Endothelial cell of hepatic sinusoid (primary cell): ENCODE measurements at regions not wholly inside any gene's neighbourhood (a gene's known extent, or its start where the extent isn't known, plus 50 kb on each side); places are given as distances from the start of the nearest gene placed in this dataset.
"Not testable (repeated sequence)": the region's sequence is repeated elsewhere in the genome, so short reads cannot be mapped to it uniquely, and the experiment has no call there.

Experiments used
- in situ Hi-C: cut with HindIII; loops from 2 replicates; pipeline ENCODE4 v1.10.0; 2017; ENCODE audit warnings: low sequenced_read_pairs

DNA sequence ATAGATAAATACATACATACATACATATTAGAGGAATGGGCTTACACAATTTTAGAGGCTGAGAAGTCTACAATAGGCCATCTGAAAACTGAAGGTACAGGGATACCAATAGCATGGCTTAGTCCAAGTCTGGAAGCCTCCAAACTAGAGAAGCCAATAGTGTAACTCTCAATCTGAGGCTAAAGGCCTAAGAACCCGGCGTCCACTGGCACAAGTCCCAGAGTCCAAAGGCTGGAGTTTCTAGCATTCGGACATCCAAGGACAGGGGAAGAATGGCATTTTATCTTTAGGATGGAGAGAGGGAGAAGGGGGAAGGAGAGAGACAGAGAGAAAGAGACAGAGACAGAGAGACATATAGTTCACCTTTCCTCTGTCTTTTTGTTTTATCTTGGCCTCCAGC is 63.7 kb upstream of the SYT4 start:
- in situ Hi-C loops, result no loop called here

DNA sequence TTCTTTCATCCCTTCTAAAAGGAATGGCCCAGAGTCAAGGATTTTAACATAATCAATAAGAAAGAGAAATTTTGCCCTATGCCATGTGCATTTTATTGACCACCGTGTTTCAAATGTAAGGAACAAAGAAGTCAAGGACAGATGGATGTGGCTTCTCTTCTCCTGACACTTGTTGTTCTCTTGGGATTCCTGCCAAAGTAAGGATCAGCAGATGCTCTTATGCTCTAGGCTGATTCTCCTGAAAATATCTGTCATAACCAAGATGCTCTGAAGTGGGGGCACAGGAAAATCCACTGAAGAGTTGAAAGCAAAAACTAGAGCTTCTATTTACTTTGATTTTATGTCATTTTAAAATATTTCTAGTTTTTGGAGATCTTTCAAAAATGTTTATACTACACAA is 72.9 kb upstream of the SYT4 start:
- in situ Hi-C loops, result no loop called here

DNA sequence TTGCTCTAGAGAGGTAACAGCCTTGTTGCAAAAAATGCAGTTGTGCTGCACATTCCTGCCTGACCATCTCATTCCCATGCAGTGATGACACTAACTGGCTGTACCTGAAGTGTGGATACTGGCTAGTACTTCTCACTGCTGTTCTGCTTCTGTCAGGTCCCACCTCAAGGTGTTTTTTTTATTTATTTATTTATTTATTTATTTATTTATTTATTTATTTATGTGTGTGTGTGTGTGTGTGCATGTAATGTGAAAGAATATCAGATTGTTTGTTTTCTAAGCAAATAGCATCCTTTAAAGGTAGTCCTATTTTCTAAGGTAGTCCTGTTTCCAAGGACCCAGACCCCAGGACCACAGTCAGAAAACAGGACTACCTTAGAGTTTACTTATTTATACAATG is 87.2 kb upstream of the SYT4 start:
- in situ Hi-C loops, result no loop called here

DNA sequence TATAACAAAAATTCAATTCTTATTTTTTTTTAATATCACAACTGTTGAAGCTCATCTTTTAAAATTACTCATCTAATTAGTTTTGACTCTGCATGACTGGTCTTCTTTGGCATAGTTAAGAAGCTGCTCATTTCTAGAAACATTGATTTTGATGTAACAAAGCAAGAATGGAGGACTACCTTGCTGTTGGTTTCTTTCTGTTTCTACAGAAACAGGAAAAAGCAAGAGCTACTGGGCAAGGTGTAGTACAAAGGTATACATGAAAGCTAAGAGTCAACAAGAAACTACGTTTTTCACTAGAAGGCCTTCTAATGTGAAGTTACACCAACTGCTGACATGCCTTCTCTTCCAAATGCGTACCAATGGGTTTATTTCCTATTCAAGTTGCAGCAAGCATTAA is 90.6 kb upstream of the SYT4 start:
- in situ Hi-C loops, result no loop called here

DNA sequence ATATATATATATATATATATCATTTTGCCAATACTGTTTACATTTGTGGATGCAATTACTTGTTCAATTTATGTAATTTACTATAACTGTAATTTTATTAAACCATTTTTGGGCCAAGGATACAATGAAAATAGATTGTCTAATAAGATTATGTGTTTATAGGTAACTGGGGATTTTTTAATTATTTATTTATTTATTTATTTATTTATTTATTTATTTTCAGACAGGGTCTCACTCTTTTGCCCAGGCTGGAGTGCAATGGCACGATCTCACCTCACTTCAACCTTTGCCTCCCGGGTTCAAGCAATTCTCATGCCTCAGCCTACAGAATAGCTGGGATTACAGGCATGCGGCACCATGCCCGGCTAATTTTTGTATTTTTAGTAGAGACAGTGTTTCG is 92.0 kb upstream of the SYT4 start:
- in situ Hi-C loops, result not testable (repeated sequence)

DNA sequence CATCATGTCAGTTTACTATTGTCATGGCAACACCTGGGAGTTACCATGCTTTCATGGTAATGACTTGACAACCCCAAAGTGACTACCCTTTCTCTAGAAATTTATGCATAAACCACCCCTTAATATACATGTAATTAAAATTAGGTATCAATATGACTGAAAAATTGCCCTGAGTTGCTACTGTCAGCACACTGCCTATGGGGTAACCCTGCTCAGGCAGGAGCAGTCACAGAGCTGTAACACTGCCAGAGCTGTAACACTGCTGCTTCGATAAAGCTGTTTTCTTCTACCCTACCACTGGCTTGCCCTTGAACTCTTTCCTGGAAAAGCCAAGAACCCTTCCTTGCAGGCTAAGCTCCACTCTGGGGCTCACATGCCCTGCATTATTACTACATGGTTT is 95.5 kb upstream of the SYT4 start:
- in situ Hi-C loops, result no loop called here

DNA sequence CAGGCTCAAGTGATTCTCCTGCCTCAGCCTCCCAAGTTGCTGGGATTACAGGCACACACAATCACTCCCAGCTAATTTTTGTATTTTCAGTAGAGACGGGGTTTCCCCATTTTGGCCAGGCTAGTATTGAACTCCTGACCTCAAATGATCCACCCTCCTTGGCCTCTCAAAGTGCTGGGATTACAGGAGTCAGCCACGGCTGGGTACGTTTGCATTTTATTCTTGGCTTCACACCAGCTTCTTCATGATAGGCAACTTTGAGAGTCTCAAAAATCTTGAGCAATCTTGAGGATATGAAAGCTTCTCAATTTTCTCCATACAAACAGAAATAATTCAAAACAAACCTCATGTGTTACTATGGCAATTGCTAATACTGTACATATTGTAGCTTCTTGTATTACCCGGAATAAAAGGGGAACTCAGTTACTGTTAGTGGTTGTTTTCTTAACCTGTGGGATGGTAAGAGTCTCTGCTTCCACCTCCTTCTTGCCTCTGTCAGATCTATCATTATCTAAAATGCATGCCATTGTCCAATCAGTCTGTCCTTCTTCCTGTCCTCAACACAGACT is 102.9 kb upstream of the SYT4 start:
- in situ Hi-C loops, result no loop called here

DNA sequence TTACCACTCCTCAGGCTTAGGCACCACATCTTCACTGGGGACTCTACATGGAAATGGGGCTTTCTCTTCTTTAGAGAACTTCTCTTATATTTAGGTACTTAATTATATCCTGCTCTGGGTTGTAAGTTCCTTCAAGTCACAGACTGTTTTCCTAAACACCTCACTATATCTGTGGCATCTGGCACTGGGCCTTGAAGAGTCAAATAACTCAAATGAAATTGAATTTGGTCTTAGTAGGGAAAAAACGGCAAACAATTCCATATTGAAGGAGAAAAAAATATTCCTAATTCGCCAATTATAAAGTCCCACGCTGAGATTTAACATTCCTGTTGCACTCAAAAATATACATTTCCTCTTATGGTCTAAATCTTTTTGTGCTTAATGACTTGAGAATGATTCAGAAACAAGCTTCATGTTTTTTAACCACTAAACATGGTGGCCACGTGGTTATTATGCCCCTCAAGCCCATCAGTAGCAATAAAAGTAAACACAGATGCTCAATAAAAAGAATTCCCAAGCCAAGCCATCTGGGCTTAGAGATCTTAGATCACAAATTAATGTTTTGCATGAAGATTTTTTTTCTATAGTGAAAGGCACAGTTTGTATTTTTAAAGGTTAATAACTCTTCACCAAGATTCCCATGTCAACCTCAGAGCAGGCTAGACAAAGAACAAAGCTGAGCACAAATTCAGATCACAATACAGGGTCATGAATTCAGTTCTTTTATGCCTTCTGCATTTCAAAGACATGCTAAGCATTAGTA is 105.5 kb upstream of the SYT4 start:
- in situ Hi-C loops, result no loop called here

DNA sequence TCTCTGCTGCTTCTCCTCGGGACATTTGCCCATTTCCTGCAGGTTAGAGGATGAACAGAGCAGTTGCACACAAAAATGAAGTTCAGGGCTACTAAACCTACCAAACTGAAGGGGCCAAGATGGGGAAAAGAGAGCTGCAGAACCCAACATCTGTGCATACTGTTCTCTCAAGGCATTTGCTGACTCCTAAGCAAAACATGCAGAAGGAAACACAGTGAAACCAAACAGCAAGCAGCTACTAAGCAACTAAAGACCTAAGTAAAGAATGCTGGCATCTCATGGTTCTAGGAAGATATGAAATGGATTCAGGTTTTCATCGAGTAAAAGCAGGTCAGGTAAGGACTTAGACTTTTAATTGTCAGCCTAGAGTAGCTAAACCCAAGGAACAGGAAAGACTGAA is 111.9 kb upstream of the SYT4 start:
- in situ Hi-C loops, result no loop called here

DNA sequence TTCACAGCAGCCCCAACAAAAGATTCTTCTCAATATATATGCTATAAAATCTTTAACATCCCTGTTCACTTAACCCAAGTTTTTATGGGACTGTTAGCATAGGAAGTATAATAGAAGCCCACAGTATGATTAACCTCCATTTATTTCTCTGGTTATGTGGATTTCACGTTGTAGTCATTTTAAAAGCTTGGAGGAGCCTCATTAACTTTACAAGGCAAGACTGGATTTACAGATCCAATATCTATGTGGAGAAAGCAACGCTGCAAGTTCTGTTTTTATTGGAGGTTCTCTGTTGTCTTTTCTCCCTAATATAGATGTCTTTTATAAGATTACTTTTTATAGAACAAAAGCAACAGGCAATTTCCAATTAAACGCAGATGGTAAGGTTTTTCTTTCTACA is 114.9 kb upstream of the SYT4 start:
- in situ Hi-C loops, result no loop called here

DNA sequence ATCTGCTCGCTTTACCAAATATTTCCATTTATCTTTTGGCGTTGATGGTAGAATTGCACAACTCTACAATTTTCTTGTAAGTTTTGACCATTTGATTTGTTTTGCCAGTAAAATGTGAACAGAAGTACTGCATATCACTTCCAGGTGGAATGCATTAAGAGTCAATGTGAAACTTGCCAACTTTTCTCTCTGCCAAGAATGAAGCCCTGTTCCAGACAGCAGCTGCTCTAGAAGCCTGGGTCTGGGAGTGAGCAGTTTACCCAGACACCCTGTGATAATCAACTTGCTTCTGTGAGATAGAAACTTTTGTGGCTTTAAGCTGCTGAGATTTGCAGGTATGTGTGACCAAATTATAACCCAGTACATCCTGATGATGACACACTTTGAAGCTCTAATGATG is 115.9 kb upstream of the SYT4 start:
- in situ Hi-C loops, result no loop called here

DNA sequence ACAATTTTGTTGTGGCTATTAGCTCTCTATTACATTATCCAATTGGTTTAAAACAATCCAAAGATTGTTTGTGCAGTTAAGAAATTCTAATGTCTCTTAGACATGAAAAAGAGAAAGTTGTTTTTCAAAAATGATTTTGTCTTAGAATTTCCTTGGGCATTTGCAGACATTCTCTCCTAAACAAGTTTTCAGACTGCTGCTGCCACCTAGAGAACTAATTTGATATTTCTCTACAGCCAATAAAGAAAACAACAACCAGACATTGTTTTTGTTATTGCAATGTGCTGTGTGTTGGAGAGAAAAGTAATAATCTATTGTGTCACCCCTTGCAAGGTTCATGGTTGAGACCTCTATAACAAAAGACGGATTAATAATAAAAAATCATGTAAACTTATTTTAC is 119.0 kb upstream of the SYT4 start:
- in situ Hi-C loops, result no loop called here

DNA sequence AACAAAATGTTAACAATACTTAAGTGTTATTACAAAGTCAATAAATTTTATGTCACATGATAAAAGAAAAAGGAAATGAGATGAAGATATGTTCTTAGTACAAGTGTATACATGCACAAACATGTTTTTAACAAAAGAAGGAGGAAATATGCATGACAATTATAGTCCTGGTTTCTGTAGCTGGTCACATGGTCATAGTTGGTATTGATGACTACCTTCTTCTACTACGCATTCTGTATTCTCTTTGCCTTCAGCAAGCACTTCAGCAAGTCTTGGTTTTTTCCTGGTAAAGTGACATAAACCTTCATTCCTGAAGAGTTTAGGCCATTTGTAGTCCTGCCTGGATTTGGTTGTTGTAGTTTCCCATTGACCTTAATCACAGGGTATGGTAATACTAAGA is 121.3 kb upstream of the SYT4 start:
- in situ Hi-C loops, result no loop called here

DNA sequence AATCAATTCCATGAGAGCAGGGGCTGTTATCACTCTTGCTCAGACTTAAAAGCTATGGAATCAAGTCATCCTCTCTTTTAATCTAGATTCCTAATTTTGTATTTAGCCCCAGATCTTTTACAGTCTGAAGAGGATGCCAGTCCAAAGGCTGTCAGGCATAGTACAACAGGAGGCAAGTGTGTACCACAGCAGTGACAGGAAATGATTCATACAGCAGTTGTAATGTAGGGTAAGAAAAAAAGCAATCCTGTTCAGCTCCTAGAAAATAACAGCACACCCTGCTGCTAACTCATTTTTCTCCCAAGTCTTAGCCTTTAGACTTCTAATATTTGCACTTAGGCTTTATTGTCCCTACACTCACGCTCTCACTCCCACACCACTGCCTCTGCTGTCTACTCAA is 127.8 kb upstream of the SYT4 start:
- in situ Hi-C loops, result no loop called here

DNA sequence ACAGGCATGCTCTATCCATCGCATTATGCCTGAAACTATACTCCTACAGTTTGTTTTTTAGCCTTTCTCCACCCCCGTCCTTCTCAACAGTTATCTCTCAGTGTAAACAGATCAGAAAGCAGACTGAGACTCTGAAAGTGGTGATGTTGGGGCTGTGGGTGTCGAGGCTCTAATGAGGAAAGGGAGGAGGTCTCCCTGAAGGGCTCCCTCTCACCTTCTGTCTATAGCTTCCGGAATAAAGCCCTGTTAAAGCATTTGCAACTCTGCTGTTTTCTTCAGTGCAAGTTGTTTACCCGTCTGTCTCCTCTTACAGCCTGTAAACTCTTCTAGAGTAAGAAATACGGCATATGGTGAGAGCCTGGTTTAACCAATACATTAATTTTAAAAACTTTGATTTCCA is 136.7 kb upstream of the SYT4 start:
- in situ Hi-C loops, result no loop called here

DNA sequence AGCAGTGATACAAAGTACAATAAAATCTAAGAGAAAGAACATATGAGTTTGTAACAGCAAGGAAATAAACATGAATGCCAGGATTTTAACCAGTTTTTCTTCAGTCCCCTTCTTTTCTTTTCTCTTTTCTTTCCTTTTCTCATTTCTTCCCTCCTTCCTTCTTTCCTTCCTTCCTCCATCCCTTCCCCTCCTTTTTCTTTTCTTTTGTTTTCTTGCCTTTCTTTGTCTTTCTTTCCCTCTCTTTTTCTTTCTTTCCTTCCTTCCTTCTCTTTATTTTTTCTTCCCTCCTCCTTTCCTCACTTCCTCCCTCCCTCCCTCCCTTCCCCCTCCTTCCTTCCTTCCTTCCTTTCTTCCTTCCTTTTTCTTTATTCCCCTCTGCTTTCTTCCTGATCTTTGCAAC is 142.8 kb upstream of the SYT4 start:
- in situ Hi-C loops, result no loop called here

DNA sequence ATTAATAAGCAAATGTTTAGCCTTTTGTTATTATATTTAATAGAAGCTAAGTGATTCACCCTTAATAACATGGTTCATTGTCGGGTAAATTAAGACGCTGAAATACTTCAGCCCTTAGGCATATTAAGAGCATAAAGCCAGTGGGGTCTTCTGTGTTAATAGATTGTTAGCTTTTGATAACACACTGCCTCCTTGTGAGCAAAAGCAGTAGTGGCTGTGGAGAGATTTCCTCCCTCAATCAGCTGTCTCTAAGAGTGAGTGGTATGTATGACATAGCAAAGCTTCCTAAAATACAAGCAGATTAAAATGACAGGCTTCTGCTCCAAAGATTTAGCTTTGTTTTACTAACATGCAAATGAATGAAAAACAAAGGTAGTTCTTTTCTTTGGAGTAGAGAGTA is 143.7 kb upstream of the SYT4 start:
- in situ Hi-C loops, result no loop called here

DNA sequence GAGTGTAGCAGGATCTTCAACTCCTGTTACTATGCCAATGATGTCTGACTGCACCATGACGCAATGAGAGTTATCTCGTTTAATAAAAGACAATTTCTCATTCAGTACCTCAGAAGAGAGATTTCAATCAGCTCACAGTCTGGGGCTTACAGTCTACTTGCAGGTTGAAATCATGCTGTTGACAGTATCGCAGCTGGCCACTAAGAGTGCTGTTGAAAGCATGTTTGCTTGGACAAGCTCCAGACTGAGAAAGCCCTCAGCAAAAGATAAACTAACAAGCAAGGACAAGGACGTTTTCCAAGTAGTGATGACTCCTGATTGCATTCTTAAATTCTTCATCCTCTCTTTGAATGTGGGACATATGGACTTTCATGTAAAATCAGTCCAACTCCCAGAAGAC is 145.2 kb upstream of the SYT4 start:
- in situ Hi-C loops, result no loop called here

DNA sequence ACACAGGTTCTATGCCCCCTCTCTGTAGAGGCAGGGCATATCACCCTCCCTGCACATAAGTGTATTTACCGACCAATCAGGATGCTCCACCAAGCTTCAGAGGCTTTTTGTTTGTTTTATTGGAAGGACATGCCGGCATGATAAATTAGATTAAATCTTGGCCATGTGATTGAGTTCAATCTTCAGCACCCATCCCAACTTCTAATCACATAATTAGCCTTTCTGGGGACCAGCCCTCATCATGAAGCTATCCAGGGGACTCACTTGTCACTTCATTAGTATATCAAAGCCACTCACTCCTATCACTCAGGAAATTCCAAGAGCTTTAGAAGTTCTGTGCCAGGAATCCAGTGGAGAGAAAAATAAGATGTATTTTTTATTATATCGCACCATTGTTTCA is 158.6 kb upstream of the SYT4 start:
- in situ Hi-C loops, result no loop called here

DNA sequence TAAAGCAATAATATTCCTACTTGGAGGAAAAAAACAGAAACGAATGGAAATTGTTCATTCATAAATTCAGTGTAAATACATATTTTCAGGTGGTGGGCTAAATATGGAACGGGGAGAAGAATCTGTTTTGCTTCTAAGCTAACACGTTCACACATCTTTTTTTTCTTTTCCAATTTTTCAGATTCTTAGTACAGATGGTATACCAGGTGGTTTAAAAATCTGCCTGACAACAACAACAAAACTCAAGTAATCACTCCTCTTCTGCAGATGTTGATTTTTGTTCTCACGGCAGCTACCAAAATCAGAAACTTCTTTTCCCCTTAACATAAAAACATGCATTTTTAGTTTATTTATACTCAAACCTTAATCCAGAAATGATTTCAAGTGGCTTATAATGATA is 164.8 kb upstream of the SYT4 start:
- in situ Hi-C loops, result no loop called here

DNA sequence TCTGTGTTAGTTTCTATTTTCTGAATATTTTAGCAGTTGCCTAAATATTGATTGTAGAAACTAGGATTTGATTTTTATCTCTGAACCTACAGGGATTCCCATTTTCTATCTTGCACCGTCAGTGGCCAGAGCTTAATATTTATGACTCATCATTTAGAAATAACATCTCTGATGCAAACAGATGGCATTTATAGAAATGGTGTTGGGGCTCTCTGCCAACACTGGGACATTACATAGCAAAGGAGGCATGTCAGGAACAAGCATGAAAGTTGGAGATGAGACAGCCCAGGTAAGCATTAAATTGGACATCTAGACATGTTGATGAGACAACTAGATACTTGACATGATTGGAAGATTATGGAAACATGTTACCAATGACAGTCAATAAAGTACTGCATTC is 165.3 kb upstream of the SYT4 start:
- in situ Hi-C loops, result no loop called here

DNA sequence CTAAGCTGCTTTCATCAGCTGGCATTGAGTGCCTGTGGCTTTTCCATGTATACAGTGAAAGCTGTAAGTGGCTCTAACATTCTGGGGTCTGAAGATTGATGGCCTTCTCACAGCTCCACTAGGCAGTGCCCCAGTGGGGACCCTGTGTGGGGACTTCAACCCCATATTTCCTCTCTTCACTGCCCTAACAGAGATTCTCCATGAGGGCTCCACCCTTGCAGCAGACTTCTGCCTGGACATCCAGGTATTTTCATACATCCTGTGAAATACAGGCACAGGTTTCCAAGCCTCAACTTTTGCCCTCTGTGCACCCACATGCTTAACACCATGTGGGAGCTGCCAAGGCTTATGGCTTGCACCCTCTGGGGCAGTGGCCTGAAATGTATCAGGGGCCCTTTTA is 188.2 kb upstream of the SYT4 start:
- in situ Hi-C loops, result no loop called here

DNA sequence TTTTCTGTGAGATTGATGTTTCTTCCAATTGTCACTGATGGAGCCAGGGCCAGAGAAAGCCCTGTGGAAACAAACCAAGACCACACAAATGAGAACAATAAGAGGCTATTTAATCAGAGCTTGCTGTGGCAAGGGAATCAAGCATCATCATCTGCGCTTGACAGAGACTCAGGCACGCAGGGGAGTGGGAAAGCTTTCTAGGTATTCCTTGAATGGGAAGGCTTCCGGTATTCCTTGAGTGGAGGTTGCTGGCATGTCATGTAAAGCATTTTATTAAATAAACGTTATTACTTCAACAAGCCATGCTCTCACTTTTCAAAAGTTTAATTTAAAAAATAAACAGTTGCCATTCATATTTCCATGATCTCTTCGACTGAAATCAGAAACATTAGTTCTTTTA is 194.6 kb upstream of the SYT4 start:
- in situ Hi-C loops, result no loop called here
